Neural progenitor cell (in vitro differentiated cells): ENCODE measurements at regions not wholly inside any gene's neighbourhood (a gene's known extent, or its start where the extent isn't known, plus 50 kb on each side); places are given as distances from the start of the nearest gene placed in this dataset.

Experiments used
- DNase-seq: peaks from one replicate; pipeline ENCODE4 v3.0.0-alpha.2; 2016; ENCODE audit warnings: low spot score
- H2AFZ ChIP-seq: fragments of 200-600 bp; sonication (generic); replicated peaks from 2 replicates; pipeline ENCODE4 v1.6.1; 2016; ENCODE audit warnings: antibody characterized with exemption
- H3F3A ChIP-seq: fragments of 200-600 bp; sonication (generic); 2 replicates; pipeline ENCODE4 v1.6.1; 2016; ENCODE audit warnings: antibody characterized with exemption, low read depth
- H3K27ac ChIP-seq: fragments of 200-600 bp; sonication (generic); 2 replicates; pipeline ENCODE4 v1.5.1; 2016; ENCODE audit warnings: mild to moderate bottlenecking
- H3K27me3 ChIP-seq: fragments of 200-600 bp; sonication (generic); 2 replicates; pipeline ENCODE4 v1.6.1; 2016; ENCODE audit warnings: mild to moderate bottlenecking, moderate library complexity
- H3K36me3 ChIP-seq: fragments of 200-600 bp; sonication (generic); 2 replicates; pipeline ENCODE4 v1.5.1; 2016
- H3K4me1 ChIP-seq: fragments of 200-600 bp; sonication (generic); 2 replicates; pipeline ENCODE4 v1.6.1; 2016; ENCODE audit warnings: mixed run types
- H3K4me2 ChIP-seq: fragments of 200-600 bp; sonication (generic); 2 replicates; pipeline ENCODE4 v1.6.1; 2016
- H3K4me3 ChIP-seq: fragments of 200-600 bp; sonication (generic); 2 replicates; pipeline ENCODE4 v1.5.1; 2016
- H3K79me2 ChIP-seq: fragments of 200-600 bp; sonication (generic); 2 replicates; pipeline ENCODE4 v1.6.1; 2016; ENCODE audit warnings: low read depth
- H3K9ac ChIP-seq: fragments of 200-600 bp; sonication (generic); 2 replicates; pipeline ENCODE4 v1.6.1; 2016
- H3K9me3 ChIP-seq: fragments of 200-600 bp; sonication (generic); 2 replicates; pipeline ENCODE4 v1.5.1; 2016; ENCODE audit warnings: low read depth
- H4K20me1 ChIP-seq: fragments of 200-600 bp; sonication (generic); 2 replicates; pipeline ENCODE4 v1.6.1; 2016; ENCODE audit warnings: low read depth
- H3K27ac Mint-ChIP-seq: 3 replicates; pipeline ENCODE4 v1.8.0; 2021; ENCODE audit warnings: mixed read lengths
- H3K27me3 Mint-ChIP-seq: 2 replicates; pipeline ENCODE4 v1.8.0; 2022; ENCODE audit warnings: low read depth, mild to moderate bottlenecking, inconsistent platforms, moderate library complexity, mixed read lengths; ENCODE audit not compliant: insufficient read depth
- H3K36me3 Mint-ChIP-seq: 3 replicates; pipeline ENCODE4 v1.8.0; 2021; ENCODE audit warnings: mixed read lengths
- H3K4me1 Mint-ChIP-seq: 3 replicates; pipeline ENCODE4 v1.8.0; 2021; ENCODE audit warnings: mixed read lengths
- H3K4me3 Mint-ChIP-seq: 3 replicates; pipeline ENCODE4 v1.8.0; 2021; ENCODE audit warnings: mild to moderate bottlenecking, moderate library complexity, mixed read lengths
- H3K9me3 Mint-ChIP-seq: 3 replicates; pipeline ENCODE4 v1.8.0; 2020; ENCODE audit warnings: mixed read lengths
- EZH2 ChIP-seq: fragments of 200-600 bp; sonication (generic); IDR thresholded peaks from 2 replicates; pipeline ENCODE4 v1.6.1; 2017; ENCODE audit warnings: antibody characterized with exemption, mild to moderate bottlenecking, moderate library complexity
- EZH2phosphoT487 ChIP-seq: fragments of 200-600 bp; sonication (generic); IDR thresholded peaks from 2 replicates; pipeline ENCODE4 v1.6.1; 2017; ENCODE audit warnings: antibody characterized with exemption
- TF ChIP-seq, protein P1 (sequence below): fragments of 200-600 bp; sonication (generic); IDR thresholded peaks from 2 replicates; pipeline ENCODE4 v1.5.1; 2017; ENCODE audit warnings: antibody characterized with exemption, mild to moderate bottlenecking

DNA sequence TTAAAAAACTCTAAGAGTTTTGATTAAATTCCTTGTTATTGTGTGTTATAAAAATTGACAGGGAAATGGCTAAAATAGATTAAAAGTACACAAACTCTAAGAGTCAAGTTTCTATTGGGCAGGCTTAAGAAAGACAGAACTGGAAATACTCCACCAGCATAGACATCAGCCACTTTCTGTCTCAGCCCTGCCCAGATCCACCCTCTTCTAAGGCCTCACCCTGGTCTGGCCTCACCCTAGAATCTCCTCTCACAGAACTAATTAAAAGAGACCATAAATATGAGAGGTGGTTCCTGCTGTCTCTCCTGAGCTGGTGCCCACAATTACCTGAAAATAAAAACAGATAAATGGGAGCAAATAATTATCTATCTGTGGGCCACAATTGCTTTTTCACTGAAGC, 1951.0 kb downstream of the TP53TG3F start:
- peaks cover 12% of the 10 kb centered on the region for H3K9me3 ChIP-seq
- H3K36me3 ChIP-seq: no peaks in the 10 kb centered on the region
- no peak overlapping the region for H3K9ac ChIP-seq
- Mint-ChIP-seq H3K4me1 (no peaks in the 10 kb centered on the region), H3K27me3 (no peaks in the 10 kb centered on the region), H3K4me3 (no peak overlapping the region), H3K36me3 (no peaks in the 10 kb centered on the region), H3K27ac (no peak overlapping the region), H3K9me3 (peaks cover 42% of the 10 kb centered on the region)
- no peak for DNase-seq
- no peak overlapping the region for H2AFZ ChIP-seq
- H3F3A ChIP-seq: no peaks in the 10 kb centered on the region
- no peak overlapping the region for H3K4me2 ChIP-seq
- H3K27me3 ChIP-seq: no peaks in the 10 kb centered on the region
- H3K79me2 ChIP-seq: no peaks in the 10 kb centered on the region
- no peaks in the 10 kb centered on the region for H3K4me1 ChIP-seq
- TF ChIP-seq, protein P1, sequence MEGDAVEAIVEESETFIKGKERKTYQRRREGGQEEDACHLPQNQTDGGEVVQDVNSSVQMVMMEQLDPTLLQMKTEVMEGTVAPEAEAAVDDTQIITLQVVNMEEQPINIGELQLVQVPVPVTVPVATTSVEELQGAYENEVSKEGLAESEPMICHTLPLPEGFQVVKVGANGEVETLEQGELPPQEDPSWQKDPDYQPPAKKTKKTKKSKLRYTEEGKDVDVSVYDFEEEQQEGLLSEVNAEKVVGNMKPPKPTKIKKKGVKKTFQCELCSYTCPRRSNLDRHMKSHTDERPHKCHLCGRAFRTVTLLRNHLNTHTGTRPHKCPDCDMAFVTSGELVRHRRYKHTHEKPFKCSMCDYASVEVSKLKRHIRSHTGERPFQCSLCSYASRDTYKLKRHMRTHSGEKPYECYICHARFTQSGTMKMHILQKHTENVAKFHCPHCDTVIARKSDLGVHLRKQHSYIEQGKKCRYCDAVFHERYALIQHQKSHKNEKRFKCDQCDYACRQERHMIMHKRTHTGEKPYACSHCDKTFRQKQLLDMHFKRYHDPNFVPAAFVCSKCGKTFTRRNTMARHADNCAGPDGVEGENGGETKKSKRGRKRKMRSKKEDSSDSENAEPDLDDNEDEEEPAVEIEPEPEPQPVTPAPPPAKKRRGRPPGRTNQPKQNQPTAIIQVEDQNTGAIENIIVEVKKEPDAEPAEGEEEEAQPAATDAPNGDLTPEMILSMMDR: no peak
- no peak for TF ChIP-seq EZH2phosphoT487
- no peak for TF ChIP-seq EZH2
- H4K20me1 ChIP-seq: no peaks in the 10 kb centered on the region
- no peak overlapping the region for H3K27ac ChIP-seq
- no peak overlapping the region for H3K4me3 ChIP-seq

DNA sequence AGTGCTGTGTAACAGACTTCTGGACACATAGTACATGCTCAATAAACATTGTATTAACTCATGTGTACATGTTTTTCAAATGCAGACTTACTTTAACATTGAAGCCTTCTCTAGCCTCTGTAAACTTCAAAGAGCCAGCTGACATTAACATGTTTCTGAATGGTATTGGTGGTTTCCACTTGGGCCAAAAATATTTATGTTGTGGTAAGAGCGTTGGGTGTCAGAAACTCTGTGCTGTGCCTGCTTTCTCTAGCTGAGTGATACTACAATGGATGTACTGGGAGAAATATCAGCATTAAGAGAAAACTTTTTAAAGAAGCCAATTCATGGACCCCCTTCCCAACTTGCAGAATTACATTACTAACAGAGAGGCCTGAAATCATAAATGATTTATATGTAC, 1951.7 kb downstream of the TP53TG3F start:
- no peaks in the 10 kb centered on the region for H3K79me2 ChIP-seq
- H3F3A ChIP-seq: no peaks in the 10 kb centered on the region
- no peak overlapping the region for H3K27ac ChIP-seq
- no peaks in the 10 kb centered on the region for H3K4me1 Mint-ChIP-seq
- no peak overlapping the region for H3K4me2 ChIP-seq
- H3K27me3 Mint-ChIP-seq: no peaks in the 10 kb centered on the region
- H3K9ac ChIP-seq: no peak overlapping the region
- H3K27ac Mint-ChIP-seq: no peak overlapping the region
- H2AFZ ChIP-seq: no peak overlapping the region
- H4K20me1 ChIP-seq: no peaks in the 10 kb centered on the region
- H3K4me1 ChIP-seq: no peaks in the 10 kb centered on the region
- peaks cover 16% of the 10 kb centered on the region for H3K9me3 ChIP-seq
- H3K4me3 ChIP-seq: no peak overlapping the region
- no peaks in the 10 kb centered on the region for H3K27me3 ChIP-seq
- H3K36me3 ChIP-seq: no peaks in the 10 kb centered on the region
- TF ChIP-seq, protein P1: no peak
- TF ChIP-seq EZH2 (no peak), EZH2phosphoT487 (no peak)
- no peak overlapping the region for H3K4me3 Mint-ChIP-seq
- no peaks in the 10 kb centered on the region for H3K36me3 Mint-ChIP-seq
- peaks cover 41% of the 10 kb centered on the region for H3K9me3 Mint-ChIP-seq
- DNase-seq: no peak

DNA sequence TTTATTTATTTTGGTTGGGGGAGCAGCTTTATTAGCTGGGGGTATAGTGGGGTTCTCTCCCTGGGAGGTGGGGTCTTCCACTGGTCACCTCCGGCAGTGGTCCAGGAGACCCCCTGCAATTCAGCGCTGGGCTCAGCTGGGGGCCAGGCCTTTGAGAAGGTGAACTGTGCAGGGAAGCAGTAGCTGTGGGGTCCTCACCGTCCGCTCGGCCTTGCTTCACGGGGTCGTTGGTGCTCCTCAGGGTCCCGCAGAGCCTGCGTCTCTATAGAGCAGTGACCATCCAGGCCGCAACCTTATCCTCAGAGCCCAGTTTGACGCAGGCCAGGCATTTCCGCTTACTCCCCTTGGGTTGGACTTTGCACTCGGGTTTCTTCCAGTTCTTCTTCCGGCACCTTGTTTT, 1954.7 kb downstream of the TP53TG3F start:
- H3K27ac ChIP-seq: no peak overlapping the region
- H3K36me3 Mint-ChIP-seq: no peaks in the 10 kb centered on the region
- H3K4me1 Mint-ChIP-seq: no peaks in the 10 kb centered on the region
- H3F3A ChIP-seq: no peaks in the 10 kb centered on the region
- peaks cover 3% of the 10 kb centered on the region for H3K27me3 Mint-ChIP-seq
- no peak overlapping the region for H3K9ac ChIP-seq
- H4K20me1 ChIP-seq: no peaks in the 10 kb centered on the region
- no peaks in the 10 kb centered on the region for H3K27me3 ChIP-seq
- peaks cover 39% of the 10 kb centered on the region for H3K9me3 Mint-ChIP-seq
- no peak overlapping the region for H2AFZ ChIP-seq
- no peaks in the 10 kb centered on the region for H3K4me1 ChIP-seq
- no peak for DNase-seq
- H3K79me2 ChIP-seq: no peaks in the 10 kb centered on the region
- H3K4me2 ChIP-seq: no peak overlapping the region
- H3K27ac Mint-ChIP-seq: no peak overlapping the region
- no peak overlapping the region for H3K4me3 Mint-ChIP-seq
- H3K4me3 ChIP-seq: no peak overlapping the region
- TF ChIP-seq, protein P1: no peak
- TF ChIP-seq EZH2 (no peak), EZH2phosphoT487 (no peak)
- peaks cover 40% of the 10 kb centered on the region for H3K9me3 ChIP-seq
- H3K36me3 ChIP-seq: no peaks in the 10 kb centered on the region
